GM12872 (cell line): ENCODE measurements at regions not wholly inside any gene's neighbourhood (a gene's known extent, or its start where the extent isn't known, plus 50 kb on each side); places are given as distances from the start of the nearest gene placed in this dataset.

ENCODE experiments used
- TF ChIP-seq, protein P1 (sequence below): IDR thresholded peaks from 3 replicates; pipeline ENCODE4 v1.5.1; 2011; ENCODE audit warnings: low read depth, mild to moderate bottlenecking, low read length, moderate library complexity; ENCODE audit not compliant: insufficient read depth

DNA sequence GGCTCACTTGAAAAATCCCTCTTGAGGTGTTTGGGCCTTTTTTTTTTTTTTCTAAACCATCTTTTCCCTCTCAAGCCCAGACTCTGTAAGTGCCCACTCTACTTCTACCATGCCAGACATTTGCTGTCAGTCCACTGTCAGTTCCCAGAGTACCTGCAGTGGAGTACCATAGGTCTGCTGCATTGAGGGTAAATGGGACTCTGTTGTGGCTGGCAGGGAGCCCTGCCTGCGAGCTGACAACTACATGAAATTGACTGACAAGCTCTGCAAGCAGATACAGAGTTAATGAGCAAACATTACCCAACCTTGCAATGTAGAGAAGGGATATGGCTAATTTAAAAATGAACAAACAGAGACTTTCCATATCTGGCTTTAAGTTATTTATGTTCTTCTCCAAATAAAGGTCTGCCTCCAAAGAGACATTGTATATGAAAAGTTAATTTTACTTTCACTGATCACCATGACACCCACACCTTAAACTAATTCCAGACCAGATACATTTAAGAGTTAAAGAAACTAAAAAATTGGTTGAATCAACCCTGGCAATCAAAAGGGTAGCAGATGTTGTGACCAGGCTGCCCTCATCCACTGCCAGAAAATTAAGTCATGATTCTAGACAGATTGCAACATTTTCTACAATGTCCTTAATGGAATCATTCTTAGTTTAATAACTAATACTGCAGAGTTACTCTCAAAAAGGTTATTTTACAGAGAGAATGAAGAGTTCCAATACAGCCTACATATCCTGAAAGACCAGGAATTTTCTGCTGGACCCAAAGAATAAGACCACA lies 100.4 kb upstream of the PAM start:
- TF ChIP-seq, protein P1, sequence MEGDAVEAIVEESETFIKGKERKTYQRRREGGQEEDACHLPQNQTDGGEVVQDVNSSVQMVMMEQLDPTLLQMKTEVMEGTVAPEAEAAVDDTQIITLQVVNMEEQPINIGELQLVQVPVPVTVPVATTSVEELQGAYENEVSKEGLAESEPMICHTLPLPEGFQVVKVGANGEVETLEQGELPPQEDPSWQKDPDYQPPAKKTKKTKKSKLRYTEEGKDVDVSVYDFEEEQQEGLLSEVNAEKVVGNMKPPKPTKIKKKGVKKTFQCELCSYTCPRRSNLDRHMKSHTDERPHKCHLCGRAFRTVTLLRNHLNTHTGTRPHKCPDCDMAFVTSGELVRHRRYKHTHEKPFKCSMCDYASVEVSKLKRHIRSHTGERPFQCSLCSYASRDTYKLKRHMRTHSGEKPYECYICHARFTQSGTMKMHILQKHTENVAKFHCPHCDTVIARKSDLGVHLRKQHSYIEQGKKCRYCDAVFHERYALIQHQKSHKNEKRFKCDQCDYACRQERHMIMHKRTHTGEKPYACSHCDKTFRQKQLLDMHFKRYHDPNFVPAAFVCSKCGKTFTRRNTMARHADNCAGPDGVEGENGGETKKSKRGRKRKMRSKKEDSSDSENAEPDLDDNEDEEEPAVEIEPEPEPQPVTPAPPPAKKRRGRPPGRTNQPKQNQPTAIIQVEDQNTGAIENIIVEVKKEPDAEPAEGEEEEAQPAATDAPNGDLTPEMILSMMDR, result no peak

DNA sequence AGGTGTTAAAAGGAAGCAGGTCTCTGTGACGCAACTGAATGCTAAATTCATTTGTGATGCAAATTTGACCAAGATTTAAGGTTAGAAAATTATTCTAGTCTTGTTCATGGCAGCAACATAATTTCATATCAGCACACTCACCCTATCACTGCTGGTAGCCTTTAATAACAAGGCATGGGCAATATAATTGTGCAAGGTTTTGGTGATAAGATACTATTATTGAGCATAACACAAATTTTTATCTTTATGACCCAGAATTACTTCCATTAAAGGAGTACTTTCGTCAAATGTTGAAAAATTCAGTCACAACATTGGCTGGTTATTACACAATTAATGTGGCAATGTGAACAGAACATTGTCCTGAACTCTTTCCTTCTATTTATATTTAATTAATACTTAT lies 96.0 kb upstream of the PAM start:
- TF ChIP-seq, protein P1, result no peak

DNA sequence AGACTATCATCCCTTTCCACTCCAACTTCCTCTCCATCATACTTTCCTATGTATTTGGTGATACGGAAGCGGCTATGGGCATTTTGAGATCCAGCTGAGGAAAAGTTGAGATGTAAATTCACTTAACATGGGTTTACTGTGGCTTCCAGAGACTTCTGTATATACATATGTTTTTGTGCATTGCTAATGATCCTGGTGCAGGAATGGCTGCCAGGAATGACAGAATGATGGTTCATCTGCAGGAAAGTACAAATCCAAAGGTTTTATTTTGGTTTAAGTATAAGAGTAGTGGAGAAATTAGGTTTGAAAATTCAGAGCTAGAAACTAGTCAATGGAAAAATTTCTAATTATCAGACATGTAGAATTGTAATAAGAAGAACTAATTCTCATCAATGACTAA lies 95.0 kb upstream of the PAM start:
- TF ChIP-seq, protein P1, result no peak

DNA sequence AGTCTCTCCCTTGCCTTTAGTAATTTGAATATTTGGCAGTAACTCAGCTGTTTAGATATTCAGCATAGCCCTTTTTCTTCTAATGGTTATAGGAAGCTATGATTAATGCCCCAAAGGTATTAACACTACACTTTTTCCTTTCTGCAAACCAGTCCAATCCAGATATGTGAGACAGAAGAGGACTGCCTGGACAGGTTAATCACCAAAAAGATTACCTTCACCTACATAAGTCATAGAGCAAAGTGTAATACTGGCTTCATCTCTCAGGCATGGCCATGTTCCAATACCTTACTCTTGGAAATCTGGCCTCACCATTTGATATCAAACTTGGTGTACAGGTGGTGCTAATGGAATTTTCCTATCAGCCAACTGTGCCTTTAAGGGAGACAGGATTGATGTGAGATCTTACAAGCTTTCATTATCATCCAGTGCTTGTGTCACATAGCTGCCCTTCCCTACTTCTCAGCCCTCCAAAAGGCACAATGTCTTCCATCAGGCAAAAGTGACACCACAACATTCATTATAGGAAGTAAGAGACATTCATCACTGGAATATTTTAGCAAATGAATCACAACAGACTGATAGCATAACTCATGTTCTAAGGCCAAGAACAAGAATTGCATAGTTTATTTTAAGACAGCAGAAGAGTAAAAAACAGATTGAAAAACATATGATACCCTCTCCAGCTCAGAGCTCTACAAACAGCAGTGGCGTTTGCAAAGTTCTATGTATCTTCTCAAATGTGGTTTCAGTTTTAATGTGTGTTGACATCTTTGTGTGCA lies 91.2 kb upstream of the PAM start:
- TF ChIP-seq, protein P1, result no peak

DNA sequence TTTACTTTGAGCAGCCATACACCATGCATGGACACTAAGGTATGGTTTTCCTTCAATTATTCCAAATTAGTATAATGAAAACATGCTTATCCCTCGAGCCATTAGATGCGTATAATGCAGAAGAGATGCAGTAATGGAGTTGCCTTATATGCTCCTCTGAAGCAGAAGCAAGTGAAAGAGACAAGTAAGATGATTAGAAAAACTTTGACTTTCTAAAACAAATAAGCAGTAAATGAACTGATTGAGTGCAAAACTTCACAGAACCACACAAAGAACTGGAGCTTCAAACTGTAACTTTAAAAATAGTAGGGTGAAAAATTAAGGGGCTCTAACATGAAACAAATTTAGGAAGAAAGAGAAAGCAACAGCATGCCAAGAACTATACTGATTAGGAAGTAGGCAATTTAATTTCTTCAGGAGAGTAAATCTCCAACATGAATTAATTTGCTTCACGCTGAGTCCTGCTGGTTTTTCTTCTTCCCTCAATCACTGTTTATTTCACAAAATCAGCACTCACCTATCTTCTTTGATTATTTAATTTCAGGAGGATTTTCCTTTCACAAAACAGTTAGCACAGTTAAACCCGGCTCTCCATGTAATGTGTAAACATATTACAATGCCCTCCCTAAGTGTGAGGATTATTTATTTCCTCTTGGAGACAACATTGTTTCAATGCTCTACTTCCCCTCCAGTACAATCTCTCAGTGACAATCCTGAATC lies 90.3 kb upstream of the PAM start:
- TF ChIP-seq, protein P1, result no peak

DNA sequence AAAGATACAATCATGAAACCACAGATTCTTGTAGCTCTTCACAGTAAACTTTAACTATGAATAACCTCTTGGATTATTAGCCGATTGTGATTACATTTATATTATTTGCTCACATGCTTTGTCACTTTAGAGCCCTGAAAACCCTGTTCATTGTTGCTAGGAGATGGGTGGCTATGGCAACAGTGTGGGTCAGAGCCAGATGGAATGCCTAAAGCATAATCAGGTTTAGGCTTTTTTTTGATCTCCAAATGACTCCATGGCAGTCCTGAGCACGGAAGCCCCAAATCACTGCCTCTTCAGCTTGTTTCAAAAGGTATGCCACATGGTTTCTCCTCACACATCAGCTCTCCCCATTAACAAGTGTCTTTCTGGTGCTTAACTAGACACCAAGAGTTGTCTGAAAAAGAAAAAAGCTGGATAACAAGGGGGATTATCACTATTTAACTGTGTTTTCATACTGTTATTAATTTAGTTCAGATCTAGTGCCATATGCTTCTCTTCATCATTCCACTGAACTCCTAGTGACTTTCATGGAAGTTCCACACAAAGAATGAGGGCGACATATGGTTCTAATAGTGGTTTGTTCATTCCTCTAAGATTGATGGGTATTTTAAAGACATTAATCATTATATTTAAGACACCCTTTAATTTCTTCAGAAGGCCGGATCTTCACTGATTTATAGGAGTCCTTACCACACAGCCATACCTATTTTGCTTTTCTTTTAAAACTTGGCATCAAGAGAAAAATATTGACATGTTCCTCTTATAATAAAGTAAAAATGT lies 88.8 kb upstream of the PAM start:
- TF ChIP-seq, protein P1, result no peak
